NOMO-1 treated with dmso at 0.1 percent for 144 hours (cell line): ENCODE measurements at regions not wholly inside any gene's neighbourhood (a gene's known extent, or its start where the extent isn't known, plus 50 kb on each side); places are given as distances from the start of the nearest gene placed in this dataset.
"Not testable (repeated sequence)": the region's sequence is repeated elsewhere in the genome, so short reads cannot be mapped to it uniquely, and the experiment has no call there.

Experiments
- DNase-seq: peaks from one replicate; lab custom pipeline; 2025; ENCODE audit not compliant: unreplicated experiment; lab: John Stamatoyannopoulos, UW

DNA sequence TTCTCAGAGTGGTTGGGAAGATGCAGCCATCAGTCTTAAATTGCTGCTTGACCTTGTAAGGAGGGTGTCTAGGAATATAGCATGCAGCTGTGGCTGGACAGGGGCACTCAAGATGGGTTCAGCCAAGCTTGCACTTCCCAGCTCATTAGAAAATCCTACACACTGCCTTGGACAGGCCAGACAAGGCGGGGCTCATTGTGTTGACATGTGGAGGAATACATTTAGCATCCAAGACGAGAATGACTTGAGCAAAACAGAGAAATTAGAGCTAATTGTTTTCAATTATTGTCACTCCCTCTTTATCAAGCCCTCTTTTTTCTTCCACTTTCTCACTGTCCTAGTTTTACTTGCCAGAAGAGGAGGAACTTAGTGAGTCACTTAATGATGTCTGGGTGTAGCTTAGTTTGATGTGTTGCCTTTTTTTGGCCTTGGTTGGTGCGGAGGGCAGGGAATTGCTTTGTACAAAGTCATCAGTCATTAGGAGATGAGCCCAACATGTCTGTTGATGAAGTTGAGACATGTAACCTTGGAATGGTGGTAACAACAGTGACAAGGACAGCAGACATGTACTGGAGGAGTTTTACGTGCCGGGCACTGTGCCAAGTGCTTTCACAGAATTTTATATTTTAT is 1219.3 kb upstream of the WWC1 start:
- DNase-seq, result no peak

DNA sequence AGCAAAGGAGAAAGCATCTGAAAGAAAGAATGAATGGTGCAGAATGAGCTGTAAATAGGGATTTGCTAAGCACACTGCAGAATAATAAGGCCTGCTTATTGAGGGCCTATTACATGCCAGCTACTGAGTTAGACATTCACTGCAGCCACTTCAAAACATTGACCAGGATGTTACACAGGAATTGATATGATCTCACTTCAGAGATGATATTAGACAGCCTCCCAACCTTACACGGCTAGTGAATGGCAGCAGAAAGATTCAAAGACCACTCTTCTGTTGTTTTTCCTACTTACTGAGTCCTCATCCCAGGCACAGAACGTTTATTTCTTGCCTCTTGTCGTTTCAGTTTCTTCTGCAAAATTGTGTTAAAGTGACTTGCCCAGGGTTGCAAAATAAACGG is 1209.9 kb upstream of the WWC1 start:
- no peak for DNase-seq

DNA sequence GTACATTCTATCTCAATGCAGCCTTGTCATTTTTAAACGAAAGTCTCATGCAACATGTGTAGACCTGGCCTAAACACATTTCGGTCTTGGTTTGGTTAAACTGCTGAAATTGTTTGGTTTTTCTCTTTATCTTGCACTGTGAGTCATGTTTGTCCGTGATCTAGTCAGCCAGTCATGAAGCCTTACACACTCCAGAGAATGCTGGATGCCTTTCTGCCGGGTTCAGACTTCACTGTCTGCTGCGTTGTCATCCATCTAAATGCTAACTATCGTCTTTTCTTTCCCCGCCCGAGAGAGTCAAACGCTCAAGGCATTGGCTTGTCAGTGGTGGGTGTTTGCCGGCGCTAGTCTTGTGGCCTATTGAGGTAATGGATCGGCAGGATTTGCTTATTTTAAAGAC is 1194.6 kb upstream of the WWC1 start:
- no peak for DNase-seq

DNA sequence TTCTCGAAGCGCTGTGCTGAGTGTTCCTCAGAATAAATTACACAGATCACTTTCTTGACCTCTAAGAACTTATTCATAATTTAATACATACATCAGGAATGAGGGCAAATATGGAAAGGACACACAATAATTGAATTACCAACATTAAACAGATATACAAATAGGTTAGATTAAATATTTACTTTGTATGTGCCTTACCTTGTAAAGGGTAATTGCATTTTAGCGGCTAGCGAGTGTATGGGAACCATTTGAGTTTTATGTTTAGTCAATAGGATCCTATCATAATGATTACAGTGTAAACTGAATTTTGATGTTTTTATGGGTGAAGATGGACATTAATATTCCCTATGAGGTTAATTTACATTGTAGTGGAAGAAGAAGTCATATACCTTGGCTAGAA is 1187.1 kb upstream of the WWC1 start:
- DNase-seq, result no peak

DNA sequence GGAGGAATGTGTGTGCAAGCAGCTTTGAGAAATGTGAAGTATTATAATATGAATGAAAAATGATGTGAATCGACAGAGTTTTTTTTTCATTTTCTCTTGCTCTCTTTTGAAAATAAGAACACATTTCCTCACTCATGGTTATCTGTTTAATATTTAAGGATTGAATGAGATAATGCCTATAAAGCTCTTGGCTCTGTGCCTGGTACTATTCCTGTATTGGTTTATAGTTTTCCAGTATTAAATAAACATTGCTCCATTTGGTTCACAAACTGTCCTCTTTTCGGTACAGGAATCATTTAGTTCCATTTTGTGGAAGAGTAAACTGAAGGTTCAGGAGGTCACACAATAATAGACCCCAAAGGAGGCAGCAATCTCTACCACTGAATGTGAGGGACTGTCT is 1185.5 kb upstream of the WWC1 start:
- no peak for DNase-seq

DNA sequence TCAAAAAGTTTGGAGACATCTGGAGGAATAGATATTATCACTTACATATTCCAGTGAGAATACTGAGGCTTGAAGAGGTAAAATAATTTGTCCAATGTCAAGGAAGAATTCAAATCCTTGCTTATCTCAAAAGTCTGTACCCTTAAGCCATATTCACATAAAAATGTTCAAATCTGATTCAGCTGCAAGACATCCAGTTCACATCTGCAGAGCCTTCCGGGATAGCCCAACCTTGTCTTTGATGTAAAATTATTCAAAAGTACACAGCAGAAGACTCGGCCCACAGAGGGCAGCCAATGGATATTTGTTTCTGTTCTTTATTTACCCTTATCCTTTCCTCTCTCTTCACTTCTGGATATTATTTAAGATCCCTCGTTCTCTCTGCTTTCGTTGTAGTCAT is 1183.8 kb upstream of the WWC1 start:
- no peak for DNase-seq

DNA sequence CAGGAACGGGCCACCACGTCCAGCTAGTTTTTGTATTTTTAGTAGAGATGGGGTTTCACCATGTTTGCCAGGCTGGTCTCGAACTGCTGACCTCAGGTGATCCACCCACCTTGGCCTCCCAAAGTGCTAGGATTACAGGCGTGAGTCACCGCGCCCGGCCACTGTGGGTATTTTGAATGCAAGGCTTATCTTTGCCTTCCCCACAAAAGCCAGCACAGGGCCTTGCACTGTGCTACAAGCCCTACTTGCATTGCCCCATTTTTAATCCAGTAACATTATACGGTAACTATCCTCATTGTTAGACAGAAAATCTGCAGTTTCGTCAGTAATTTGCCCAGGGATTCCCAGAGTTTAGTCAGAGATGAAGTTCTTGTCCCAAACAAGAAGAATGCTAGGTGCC is 1183.2 kb upstream of the WWC1 start:
- not testable (repeated sequence) for DNase-seq

DNA sequence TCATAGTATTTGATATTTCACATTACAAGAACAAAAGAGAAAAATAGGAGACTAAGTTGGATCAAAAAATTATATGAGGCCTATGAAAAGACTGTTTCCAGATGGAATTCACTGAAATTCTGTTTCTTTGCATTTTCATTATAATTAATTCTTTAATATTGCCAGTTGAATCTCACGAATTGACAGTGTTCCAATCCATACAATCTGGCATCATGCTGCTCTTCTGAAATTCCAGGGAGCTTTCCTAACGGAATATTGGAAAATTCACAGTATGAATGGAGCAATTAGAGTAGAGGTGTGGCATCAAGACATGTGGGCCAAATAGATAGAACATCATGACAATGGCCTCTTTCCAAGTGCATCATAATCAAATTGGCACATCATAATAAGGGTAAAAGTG is 1178.9 kb upstream of the WWC1 start:
- DNase-seq, result no peak

DNA sequence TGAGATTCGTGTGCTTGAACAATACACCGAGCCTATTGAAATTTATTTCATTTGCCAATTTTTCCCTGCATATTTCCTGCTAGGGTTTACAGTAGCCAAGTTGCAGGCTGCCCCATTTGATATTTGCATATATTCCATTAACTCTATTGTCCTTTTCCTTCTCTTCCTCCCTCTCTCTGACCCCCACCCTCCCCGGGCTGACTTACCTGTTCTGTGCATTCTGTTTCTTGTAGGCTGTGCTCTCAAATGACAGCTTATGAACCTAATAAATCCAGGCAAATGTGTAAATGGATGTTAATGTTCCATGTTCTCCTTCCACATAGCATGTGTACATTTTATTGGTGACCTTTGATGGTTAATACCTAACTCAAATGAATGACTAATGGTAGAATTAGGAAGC is 1169.2 kb upstream of the WWC1 start:
- no peak for DNase-seq

DNA sequence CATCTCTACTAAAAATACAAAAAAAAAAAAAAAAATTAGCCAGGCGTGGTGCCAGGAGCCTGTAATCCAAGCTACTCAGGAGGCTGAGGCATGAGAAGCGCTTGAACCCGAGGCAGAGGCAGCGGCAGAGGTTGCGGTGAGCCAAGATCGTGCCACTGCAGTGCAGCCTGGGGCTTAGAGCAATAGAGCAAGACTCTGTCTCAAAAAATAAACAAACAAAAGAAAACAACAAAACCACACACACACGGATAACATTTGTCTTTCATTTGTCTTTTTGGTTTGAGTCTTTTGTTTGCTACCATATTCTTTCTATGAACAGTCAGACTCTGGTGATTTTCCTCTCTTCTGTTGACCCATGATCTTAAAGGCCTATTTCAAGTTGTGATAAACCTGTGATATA is 1168.3 kb upstream of the WWC1 start:
- DNase-seq, result no peak

DNA sequence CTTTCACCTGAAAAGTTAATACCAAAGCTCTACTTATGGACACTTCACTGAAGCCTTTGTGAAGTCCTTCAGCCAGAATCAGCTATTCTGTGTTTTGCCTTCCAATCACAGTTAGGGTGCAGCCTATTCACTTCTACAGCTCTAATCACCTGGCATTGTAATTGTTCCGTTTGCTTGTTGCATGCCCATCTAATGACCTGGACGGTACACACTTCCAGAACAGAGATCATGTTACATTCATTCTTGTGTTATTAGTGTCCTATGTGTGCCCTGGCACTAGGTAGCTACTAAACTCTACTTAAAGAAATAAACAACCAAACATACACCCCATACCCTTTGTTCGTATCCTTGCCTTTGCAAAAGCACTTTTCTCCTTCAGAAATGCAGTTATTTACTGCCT is 1162.9 kb upstream of the WWC1 start:
- DNase-seq, result no peak

DNA sequence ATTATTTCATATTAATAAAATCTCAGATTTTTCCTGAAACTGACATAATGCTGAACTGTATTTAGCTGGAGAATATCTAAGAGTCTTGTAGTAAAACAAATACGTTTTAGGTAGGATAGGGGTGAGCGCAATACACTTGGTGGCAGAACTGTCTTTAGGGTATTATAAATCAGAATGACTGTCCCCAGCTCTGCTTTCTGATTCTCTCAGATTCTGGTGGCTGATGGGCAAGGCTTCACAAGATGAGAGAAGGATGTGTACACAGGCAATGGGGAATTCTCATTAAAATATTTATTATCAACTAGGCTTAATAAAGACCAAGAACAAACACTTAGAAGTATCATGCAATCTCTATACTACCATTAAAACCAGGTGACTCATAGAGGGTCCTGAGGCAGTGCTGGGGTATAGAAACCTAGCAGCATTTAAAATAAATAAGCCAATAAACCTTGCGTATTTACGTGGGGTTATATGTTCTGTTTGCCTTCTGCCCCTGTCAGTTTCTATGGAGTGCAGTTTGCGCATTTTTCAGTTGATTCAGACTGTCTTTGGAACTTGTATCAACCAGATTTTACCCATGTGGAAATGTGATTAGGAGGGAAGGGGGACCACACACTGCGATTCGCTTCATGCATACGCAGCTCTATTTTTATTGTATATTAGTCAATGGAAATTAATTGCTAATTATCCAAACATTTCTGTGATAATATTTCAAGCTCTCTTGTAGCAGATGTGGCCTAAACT is 1150.7 kb upstream of the WWC1 start:
- no peak for DNase-seq

DNA sequence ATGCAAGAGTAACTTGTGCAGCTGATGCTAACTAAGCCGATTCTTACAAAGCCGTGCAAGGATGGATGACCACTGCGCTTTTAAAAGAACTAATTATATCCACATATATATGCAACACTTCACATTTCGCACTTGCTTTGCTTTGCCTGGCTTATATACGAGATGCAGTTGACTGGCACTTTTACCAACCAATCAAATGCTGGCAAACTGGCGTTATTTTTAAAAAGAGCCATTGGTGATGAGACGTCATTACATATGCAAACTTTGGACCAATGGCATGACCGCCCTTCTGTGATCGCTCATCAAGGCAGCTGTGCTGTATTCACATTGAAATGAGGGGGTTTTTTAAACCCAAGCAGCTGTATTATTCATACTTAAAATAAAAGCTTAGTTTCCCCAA is 1147.7 kb upstream of the WWC1 start:
- no peak for DNase-seq

DNA sequence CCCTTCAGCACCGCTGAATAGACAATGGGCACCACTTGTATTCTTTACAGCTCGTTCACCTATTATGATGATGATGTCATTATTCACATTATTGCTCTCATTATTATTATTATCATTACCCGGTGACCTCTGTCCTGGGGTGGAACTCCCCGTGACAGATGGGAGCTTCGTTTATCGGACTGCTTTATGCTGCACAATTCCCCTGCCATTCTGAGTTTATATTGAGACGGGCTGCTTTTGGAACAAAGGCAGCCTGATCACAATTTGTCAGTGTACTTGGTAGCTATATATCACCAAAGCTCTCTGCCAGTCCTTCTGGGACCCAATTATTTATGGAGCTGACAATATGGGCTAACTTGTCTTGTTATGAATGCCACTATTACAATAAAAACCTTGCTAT is 1145.6 kb upstream of the WWC1 start:
- DNase-seq, result no peak

DNA sequence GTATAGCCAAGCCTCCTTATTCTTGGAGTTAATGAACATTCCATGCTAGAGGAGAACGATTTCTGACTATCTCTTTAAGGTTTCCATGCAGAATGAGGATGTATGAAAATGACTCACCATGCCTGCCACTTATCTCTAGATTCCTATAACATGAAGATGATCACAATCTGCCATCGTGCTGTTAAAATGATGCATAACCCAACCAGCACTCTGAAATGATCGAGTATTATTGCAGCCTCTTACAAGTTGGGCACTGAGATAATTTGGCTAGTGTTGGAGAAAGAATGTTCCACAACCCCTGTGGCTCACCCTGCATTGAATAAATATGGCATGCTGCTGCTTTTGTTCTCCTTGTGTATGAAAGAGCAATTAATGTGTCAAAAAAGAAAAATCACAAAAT is 1143.6 kb upstream of the WWC1 start:
- no peak for DNase-seq

DNA sequence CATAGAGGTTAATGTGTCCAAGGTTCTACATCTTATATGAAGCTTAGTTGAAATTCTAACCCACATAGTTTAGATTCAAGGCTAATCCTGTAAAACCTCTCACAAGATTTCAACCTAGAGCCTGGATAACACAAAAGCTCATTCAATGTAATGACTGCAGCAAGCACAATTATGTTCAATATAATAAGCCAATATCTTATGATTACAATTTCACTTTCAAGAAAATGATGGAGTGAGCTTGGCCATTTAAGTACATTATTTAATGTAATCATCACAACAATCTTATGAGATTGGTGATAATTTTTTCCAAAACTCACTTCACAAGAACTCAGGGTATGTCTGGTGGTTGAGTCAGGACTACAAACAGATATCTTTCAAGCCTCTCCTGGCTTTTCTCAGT is 1140.8 kb upstream of the WWC1 start:
- no peak for DNase-seq

DNA sequence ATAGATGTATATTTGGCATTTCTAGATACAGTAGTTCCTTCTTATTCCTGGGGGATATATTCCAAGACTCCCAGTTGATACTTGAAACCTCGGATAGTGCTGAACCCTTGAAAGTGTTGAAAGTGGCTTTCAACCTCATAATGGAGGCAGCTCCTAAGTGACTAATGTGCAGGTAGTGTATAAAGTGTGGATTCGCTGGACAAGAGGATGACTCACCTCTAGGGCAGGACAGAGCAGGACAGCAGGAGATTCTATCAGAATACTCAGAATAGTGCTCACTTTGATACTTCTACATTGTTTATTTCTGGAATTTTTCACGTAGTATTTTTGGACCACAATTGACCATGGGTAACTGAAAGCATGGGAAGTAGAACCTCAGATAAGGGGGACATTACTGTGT is 1138.9 kb upstream of the WWC1 start:
- no peak for DNase-seq

DNA sequence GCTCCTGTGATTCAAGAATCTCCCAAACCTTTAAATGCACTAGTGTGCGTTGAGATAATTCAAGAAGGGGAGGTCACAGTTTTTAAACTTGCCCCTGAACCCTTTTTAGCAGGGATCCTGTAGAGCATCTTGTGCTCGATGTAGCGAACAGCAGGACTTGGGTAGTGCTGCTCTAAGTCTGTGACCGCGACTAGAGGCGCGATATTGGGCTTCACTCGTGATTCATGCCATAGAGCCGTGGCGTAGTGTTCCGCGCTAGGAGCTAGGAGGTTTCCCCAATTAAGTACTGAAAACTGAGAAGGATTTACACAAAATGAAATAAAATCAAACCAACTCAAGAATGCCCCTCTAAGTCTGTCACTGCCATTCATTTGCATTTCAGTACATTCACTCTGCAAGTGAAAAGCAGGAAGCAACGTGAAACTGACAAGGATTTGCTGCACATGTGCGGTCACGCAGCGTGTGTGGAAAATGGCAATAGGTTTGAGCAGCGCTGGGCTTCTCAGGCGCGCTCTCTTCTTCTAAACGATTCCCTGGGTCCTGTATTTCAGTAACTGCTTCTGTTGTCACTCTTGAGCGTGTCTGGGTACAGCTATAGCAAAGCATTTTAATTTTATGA is 1135.9 kb upstream of the WWC1 start:
- DNase-seq, result no peak

DNA sequence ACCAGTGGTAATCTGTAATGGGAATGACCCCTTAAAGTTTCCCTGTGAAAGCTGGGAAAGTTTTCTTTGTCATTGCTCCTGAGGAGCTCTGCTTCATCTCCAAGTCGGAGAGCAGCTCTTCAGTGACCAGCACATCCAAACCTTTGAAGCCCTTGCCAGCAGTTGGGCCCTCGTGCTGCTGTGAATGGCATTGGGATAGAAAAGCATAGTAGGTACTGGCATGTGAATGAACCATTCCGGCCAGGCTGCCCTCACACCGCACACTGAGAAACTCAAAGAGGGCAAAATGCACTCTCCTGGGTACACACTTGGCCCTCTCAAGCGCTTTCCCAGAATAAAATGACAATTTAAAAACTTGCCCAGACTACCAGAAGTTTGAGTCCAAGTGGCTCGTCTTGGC is 1135.0 kb upstream of the WWC1 start:
- no peak for DNase-seq

DNA sequence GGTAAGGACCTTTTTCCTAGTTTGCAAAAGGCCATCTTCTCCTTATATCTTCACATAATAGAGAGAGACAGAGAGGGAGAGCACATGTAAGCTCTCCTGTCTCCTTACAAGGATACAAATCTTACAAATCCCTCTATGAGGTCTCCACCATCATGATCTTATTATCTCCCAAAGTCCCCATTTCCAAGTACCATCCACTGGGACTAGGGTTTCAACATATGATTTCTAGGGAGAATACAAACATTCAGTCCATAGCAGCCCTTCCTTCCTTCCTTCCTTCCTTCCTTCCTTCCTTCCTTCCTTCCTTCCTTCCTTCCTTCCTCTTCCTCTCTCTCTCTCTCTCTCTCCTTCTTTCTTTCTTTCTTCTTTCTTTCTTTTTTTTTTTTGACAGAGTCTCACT is 1132.9 kb upstream of the WWC1 start:
- no peak for DNase-seq

DNA sequence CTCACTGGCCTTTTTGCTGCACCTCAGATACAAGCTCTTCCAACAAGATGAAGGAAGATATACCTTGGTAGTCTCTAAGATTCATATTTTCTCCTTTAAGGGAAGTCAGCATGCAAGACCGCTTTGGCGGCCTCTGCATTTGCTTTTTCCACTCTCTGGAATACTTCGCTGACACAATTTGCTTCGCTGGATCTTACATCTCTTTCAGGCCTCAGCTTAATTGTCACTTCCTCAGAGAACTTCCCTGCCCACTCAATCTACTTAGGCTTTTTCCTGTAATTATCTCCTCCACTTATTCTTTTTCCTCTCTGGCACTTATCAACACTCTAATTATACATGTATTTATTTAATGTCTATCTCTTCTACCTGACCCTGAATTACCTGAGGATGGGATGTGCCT is 1131.1 kb upstream of the WWC1 start:
- no peak for DNase-seq

DNA sequence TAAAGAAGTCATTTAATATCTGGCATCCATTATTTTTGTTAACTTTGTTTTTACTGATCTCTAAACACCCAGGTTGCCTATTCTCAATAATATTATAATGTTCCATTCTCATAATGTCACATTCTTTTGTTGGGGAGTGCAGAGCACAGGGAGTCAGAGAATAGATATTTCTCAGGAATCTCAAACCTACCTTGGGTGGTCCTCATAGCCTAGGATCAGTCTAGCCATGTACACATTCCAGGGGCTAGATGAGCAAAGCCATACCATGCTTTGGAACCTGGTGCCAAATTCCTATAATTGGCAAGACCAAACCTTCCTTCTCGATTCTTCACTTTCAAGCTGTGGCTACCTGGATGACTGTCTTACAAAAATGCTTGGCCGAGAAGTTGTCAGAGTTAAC is 1124.7 kb upstream of the WWC1 start:
- no peak for DNase-seq
